Neural progenitor cell (in vitro differentiated cells): ENCODE measurements at regions not wholly inside any gene's neighbourhood (a gene's known extent, or its start where the extent isn't known, plus 50 kb on each side); places are given as distances from the start of the nearest gene placed in this dataset.

Source experiments
- CTCF ChIP-seq: fragments of 200-600 bp; sonication (generic); IDR thresholded peaks from 2 replicates; pipeline ENCODE4 v1.5.1; 2017; ENCODE audit warnings: antibody characterized with exemption, mild to moderate bottlenecking
- EZH2 ChIP-seq: fragments of 200-600 bp; sonication (generic); IDR thresholded peaks from 2 replicates; pipeline ENCODE4 v1.6.1; 2017; ENCODE audit warnings: antibody characterized with exemption, mild to moderate bottlenecking, moderate library complexity

DNA sequence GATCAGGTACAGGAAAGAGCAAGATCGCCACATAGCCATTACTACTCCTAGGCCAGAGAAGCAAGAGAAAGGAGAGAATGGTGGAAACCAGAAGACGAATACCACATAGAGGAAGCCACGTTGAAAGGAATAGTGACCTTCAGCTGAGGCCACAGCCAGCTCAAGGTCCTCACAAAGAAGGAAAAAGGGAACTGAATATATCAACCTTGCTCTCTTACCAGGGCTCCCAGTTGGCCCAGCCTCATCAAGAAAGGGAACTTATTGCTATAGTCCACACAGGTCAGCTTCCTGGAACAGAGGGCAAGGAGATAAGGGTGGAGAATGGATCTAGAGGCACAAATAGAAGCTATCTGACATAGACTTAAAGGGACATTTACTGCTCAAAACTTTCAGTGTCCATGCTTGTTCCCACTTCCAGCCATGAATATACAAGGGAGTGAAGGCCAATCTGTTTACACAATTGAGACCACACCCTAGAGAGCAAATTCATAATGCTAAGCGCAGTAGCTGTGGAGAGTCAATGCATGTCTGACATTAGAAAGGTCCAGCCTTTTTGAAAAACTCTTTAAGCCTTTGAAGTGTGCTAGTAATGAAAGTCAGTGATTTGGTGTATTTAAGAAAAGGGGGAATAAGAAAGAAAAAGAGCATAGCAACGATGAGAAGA, 120.7 kb upstream of the ZC3H11B start:
- TF ChIP-seq CTCF = no peak
- no peak for TF ChIP-seq EZH2
